ENCODE measurements at regions not wholly inside any gene's neighbourhood (a gene's known extent, or its start where the extent isn't known, plus 50 kb on each side); places are given as distances from the start of the nearest gene placed in this dataset.
"Not testable (repeated sequence)": the region's sequence is repeated elsewhere in the genome, so short reads cannot be mapped to it uniquely, and the experiment has no call there.

- H3K4me3 ChIP-seq (ENCODE audit: low read length in 2 of 2): no peak overlapping the region
- H3K9me3 ChIP-seq (ENCODE audit: control insufficient read depth in 2 of 2, low read length in 2 of 2): peaks cover 0 to 2% of the 10 kb centered on the region in 2 donors
- H3K27me3 ChIP-seq (ENCODE audit: control insufficient read depth in 2 of 2, insufficient read depth in 2 of 2, low read length in 2 of 2): no peaks in the 10 kb centered on the region
- no peaks in the 10 kb centered on the region for H3K36me3 ChIP-seq (ENCODE audit: control insufficient read depth in 2 of 2, insufficient read depth in 2 of 2, low read length in 2 of 2)
- H3K4me1 ChIP-seq (ENCODE audit: control insufficient read depth in 2 of 2, insufficient read depth in 2 of 2, low read length in 2 of 2): no peaks in the 10 kb centered on the region
- no peak overlapping the region for H3K27ac ChIP-seq (ENCODE audit: low read depth in 2 of 2, low read length in 2 of 2)
- no peak overlapping the region for H3K9ac ChIP-seq (ENCODE audit: low read depth in 1 of 2, low read length in 2 of 2)
Observed at GRCh38 chr2:4931721-4932365, 760.3 kb upstream of the SOX11 start.

- H3K36me3 ChIP-seq (ENCODE audit: control insufficient read depth in 2 of 2, insufficient read depth in 2 of 2, low read length in 2 of 2); H3K9me3 ChIP-seq (ENCODE audit: control insufficient read depth in 2 of 2, low read length in 2 of 2); H3K4me1 ChIP-seq (ENCODE audit: control insufficient read depth in 2 of 2, insufficient read depth in 2 of 2, low read length in 2 of 2); H3K9ac ChIP-seq (ENCODE audit: low read depth in 1 of 2, low read length in 2 of 2); H3K4me3 ChIP-seq (ENCODE audit: low read length in 2 of 2); H3K27ac ChIP-seq (ENCODE audit: low read depth in 2 of 2, low read length in 2 of 2); H3K27me3 ChIP-seq (ENCODE audit: control insufficient read depth in 2 of 2, insufficient read depth in 2 of 2, low read length in 2 of 2): not testable (repeated sequence)
Observed at GRCh38 chr2:4935291-4935690, 756.9 kb upstream of the SOX11 start.

- Histone ChIP-seq H3K27ac (ENCODE audit: low read depth in 2 of 2, low read length in 2 of 2) (no peak overlapping the region), H3K36me3 (ENCODE audit: control insufficient read depth in 2 of 2, insufficient read depth in 2 of 2, low read length in 2 of 2) (no peaks in the 10 kb centered on the region), H3K4me1 (ENCODE audit: control insufficient read depth in 2 of 2, insufficient read depth in 2 of 2, low read length in 2 of 2) (no peaks in the 10 kb centered on the region), H3K27me3 (ENCODE audit: control insufficient read depth in 2 of 2, insufficient read depth in 2 of 2, low read length in 2 of 2) (no peaks in the 10 kb centered on the region), H3K4me3 (ENCODE audit: low read length in 2 of 2) (no peak overlapping the region), H3K9me3 (ENCODE audit: control insufficient read depth in 2 of 2, low read length in 2 of 2) (peaks cover 2 to 3% of the 10 kb centered on the region in 2 donors), H3K9ac (ENCODE audit: low read depth in 1 of 2, low read length in 2 of 2) (no peak overlapping the region)
Observed at GRCh38 chr2:4937550-4937949, 754.6 kb upstream of the SOX11 start.

GRCh38 chr2:4938206-4938605, 754.0 kb upstream of the SOX11 start:
- peaks cover 2 to 3% of the 10 kb centered on the region in 2 donors for H3K9me3 ChIP-seq (ENCODE audit: control insufficient read depth in 2 of 2, low read length in 2 of 2)
- no peaks in the 10 kb centered on the region for H3K27me3 ChIP-seq (ENCODE audit: control insufficient read depth in 2 of 2, insufficient read depth in 2 of 2, low read length in 2 of 2)
- no peaks in the 10 kb centered on the region for H3K36me3 ChIP-seq (ENCODE audit: control insufficient read depth in 2 of 2, insufficient read depth in 2 of 2, low read length in 2 of 2)
- no peak overlapping the region for H3K9ac ChIP-seq (ENCODE audit: low read depth in 1 of 2, low read length in 2 of 2)
- no peak overlapping the region for H3K27ac ChIP-seq (ENCODE audit: low read depth in 2 of 2, low read length in 2 of 2)
- no peak overlapping the region for H3K4me3 ChIP-seq (ENCODE audit: low read length in 2 of 2)
- H3K4me1 ChIP-seq (ENCODE audit: control insufficient read depth in 2 of 2, insufficient read depth in 2 of 2, low read length in 2 of 2): no peaks in the 10 kb centered on the region

- Histone ChIP-seq H3K27ac (ENCODE audit: low read depth in 2 of 2, low read length in 2 of 2) (no peak overlapping the region), H3K27me3 (ENCODE audit: control insufficient read depth in 2 of 2, insufficient read depth in 2 of 2, low read length in 2 of 2) (no peaks in the 10 kb centered on the region), H3K4me1 (ENCODE audit: control insufficient read depth in 2 of 2, insufficient read depth in 2 of 2, low read length in 2 of 2) (no peaks in the 10 kb centered on the region), H3K4me3 (ENCODE audit: low read length in 2 of 2) (no peak overlapping the region), H3K9me3 (ENCODE audit: control insufficient read depth in 2 of 2, low read length in 2 of 2) (peaks cover 3 to 6% of the 10 kb centered on the region in 2 donors), H3K36me3 (ENCODE audit: control insufficient read depth in 2 of 2, insufficient read depth in 2 of 2, low read length in 2 of 2) (no peaks in the 10 kb centered on the region), H3K9ac (ENCODE audit: low read depth in 1 of 2, low read length in 2 of 2) (no peak overlapping the region)
Observed at GRCh38 chr2:4942441-4942840, 749.7 kb upstream of the SOX11 start.

GRCh38 chr2:4947911-4948310, 744.3 kb upstream of the SOX11 start:
- Histone ChIP-seq H3K36me3 (ENCODE audit: control insufficient read depth in 2 of 2, insufficient read depth in 2 of 2, low read length in 2 of 2) (no peaks in the 10 kb centered on the region), H3K4me3 (ENCODE audit: low read length in 2 of 2) (no peak overlapping the region), H3K9me3 (ENCODE audit: control insufficient read depth in 2 of 2, low read length in 2 of 2) (peaks cover 0 to 4% of the 10 kb centered on the region in 2 donors), H3K9ac (ENCODE audit: low read depth in 1 of 2, low read length in 2 of 2) (no peak overlapping the region), H3K4me1 (ENCODE audit: control insufficient read depth in 2 of 2, insufficient read depth in 2 of 2, low read length in 2 of 2) (no peaks in the 10 kb centered on the region), H3K27me3 (ENCODE audit: control insufficient read depth in 2 of 2, insufficient read depth in 2 of 2, low read length in 2 of 2) (no peaks in the 10 kb centered on the region), H3K27ac (ENCODE audit: low read depth in 2 of 2, low read length in 2 of 2) (no peak overlapping the region)

GRCh38 chr2:4951368-4951767, 740.8 kb upstream of the SOX11 start:
- H3K36me3 ChIP-seq (ENCODE audit: control insufficient read depth in 2 of 2, insufficient read depth in 2 of 2, low read length in 2 of 2): no peaks in the 10 kb centered on the region
- no peaks in the 10 kb centered on the region for H3K4me1 ChIP-seq (ENCODE audit: control insufficient read depth in 2 of 2, insufficient read depth in 2 of 2, low read length in 2 of 2)
- H3K27me3 ChIP-seq (ENCODE audit: control insufficient read depth in 2 of 2, insufficient read depth in 2 of 2, low read length in 2 of 2): no peaks in the 10 kb centered on the region
- no peak overlapping the region for H3K9ac ChIP-seq (ENCODE audit: low read depth in 1 of 2, low read length in 2 of 2)
- no peak overlapping the region for H3K4me3 ChIP-seq (ENCODE audit: low read length in 2 of 2)
- H3K27ac ChIP-seq (ENCODE audit: low read depth in 2 of 2, low read length in 2 of 2): no peak overlapping the region
- peaks cover 0 to 1% of the 10 kb centered on the region in 2 donors for H3K9me3 ChIP-seq (ENCODE audit: control insufficient read depth in 2 of 2, low read length in 2 of 2)

- no peaks in the 10 kb centered on the region for H3K36me3 ChIP-seq (ENCODE audit: control insufficient read depth in 2 of 2, insufficient read depth in 2 of 2, low read length in 2 of 2)
- no peak overlapping the region for H3K9ac ChIP-seq (ENCODE audit: low read depth in 1 of 2, low read length in 2 of 2)
- H3K27ac ChIP-seq (ENCODE audit: low read depth in 2 of 2, low read length in 2 of 2): no peak overlapping the region
Observed at GRCh38 chr2:4959219-4959618, 733.0 kb upstream of the SOX11 start.

GRCh38 chr2:4962419-4962818, 729.8 kb upstream of the SOX11 start:
- Histone ChIP-seq H3K9ac (ENCODE audit: low read depth in 1 of 2, low read length in 2 of 2) (no peak overlapping the region), H3K27me3 (ENCODE audit: control insufficient read depth in 2 of 2, insufficient read depth in 2 of 2, low read length in 2 of 2) (no peaks in the 10 kb centered on the region), H3K4me1 (ENCODE audit: control insufficient read depth in 2 of 2, insufficient read depth in 2 of 2, low read length in 2 of 2) (no peaks in the 10 kb centered on the region), H3K4me3 (ENCODE audit: low read length in 2 of 2) (no peak overlapping the region), H3K27ac (ENCODE audit: low read depth in 2 of 2, low read length in 2 of 2) (no peak overlapping the region), H3K36me3 (ENCODE audit: control insufficient read depth in 2 of 2, insufficient read depth in 2 of 2, low read length in 2 of 2) (no peaks in the 10 kb centered on the region), H3K9me3 (ENCODE audit: control insufficient read depth in 2 of 2, low read length in 2 of 2) (peaks cover 0 to 2% of the 10 kb centered on the region in 2 donors)

More at GRCh38 chr2:4959219-4959618, 733.0 kb upstream of the SOX11 start:
- Histone ChIP-seq H3K9me3 (ENCODE audit: control insufficient read depth in 2 of 2, low read length in 2 of 2) (peaks cover 0 to 2% of the 10 kb centered on the region in 2 donors), H3K4me3 (ENCODE audit: low read length in 2 of 2) (no peak overlapping the region), H3K4me1 (ENCODE audit: control insufficient read depth in 2 of 2, insufficient read depth in 2 of 2, low read length in 2 of 2) (no peaks in the 10 kb centered on the region), H3K27me3 (ENCODE audit: control insufficient read depth in 2 of 2, insufficient read depth in 2 of 2, low read length in 2 of 2) (no peaks in the 10 kb centered on the region)

GRCh38 chr2:4963106-4963505, 729.1 kb upstream of the SOX11 start:
- Histone ChIP-seq H3K4me3 (ENCODE audit: low read length in 2 of 2) (no peak overlapping the region), H3K27me3 (ENCODE audit: control insufficient read depth in 2 of 2, insufficient read depth in 2 of 2, low read length in 2 of 2) (no peaks in the 10 kb centered on the region), H3K4me1 (ENCODE audit: control insufficient read depth in 2 of 2, insufficient read depth in 2 of 2, low read length in 2 of 2) (no peaks in the 10 kb centered on the region), H3K36me3 (ENCODE audit: control insufficient read depth in 2 of 2, insufficient read depth in 2 of 2, low read length in 2 of 2) (no peaks in the 10 kb centered on the region), H3K27ac (ENCODE audit: low read depth in 2 of 2, low read length in 2 of 2) (no peak overlapping the region), H3K9ac (ENCODE audit: low read depth in 1 of 2, low read length in 2 of 2) (no peak overlapping the region), H3K9me3 (ENCODE audit: control insufficient read depth in 2 of 2, low read length in 2 of 2) (no peaks in the 10 kb centered on the region)
